Skin epidermis (tissue), 12 donors: ENCODE measurements at regions not wholly inside any gene's neighbourhood (a gene's known extent, or its start where the extent isn't known, plus 50 kb on each side); places are given as distances from the start of the nearest gene placed in this dataset.
A peak's percentile ranks its signal among the peaks of the same experiment; 100 is the strongest.

Experiments
- H3K27ac ChIP-seq, 21 experiments: fragments of 200-600 bp; sonication (generic) in 11 of 21; one replicate each; pipeline ENCODE4 v1.5.0; 2020; ENCODE audit warnings: mild to moderate bottlenecking in 3 of 21, inconsistent platforms in 2 of 21, moderate library complexity in 2 of 21
- H3K4me3 ChIP-seq, 7 experiments: fragments of 200-600 bp; sonication (generic) in 2 of 7; one replicate each; pipeline ENCODE4 v1.5.0; 2020; ENCODE audit warnings: inconsistent platforms in 2 of 7, mild to moderate bottlenecking in 2 of 7, moderate library complexity in 1 of 7

DNA sequence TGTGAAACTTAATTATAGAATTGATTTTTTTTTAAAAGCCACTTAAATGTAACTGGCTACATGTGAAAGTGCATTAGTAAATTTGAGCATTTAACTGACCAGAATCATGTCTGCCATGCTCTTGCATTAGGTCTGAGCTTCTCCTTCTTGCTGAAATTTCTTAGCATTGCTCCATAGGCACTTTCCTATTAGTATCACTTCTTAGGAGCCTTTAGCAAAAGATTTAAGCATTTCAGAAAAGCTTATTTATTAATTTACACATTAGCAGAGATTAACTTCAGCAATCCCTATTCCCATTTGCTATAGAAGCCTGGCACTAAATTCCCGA is 211.0 kb downstream of the SNX18 start:
- no peak overlapping the region for H3K4me3 ChIP-seq
- H3K27ac ChIP-seq, result peak overlapping the region in 1 of 21 experiments; percentile 18

DNA sequence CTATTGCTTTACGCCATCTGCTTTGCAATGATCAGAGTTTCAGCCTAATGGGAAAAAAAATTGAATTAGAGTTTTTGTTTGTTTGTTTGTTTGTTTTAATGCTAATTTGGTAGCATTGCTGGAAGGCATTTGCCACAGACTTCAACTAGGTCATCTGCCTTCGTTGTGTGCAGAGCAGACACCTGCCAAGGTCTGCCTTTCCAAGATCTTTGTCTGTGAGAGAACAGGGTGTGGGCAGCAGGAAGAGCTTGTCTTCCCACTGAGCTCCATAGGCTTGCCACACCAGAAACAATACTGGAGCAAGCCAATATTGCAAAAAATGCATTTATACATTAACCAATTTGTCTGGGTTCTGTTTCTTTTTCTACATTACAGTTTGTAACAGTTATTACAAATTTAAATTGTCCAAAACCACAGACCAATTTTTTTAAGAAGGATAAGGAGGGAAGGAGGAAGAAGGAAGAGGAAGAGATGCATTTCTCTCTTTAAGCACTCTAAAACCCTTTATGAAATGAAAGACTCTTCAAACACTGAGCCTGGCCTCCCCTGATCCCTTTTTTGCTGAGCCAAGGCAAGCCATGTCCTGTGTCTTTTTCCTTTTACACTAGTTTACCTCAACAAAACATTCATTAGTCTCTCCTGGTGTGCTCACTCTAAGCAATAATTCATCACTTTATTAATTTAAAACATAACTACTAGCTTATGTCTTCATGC is 210.5 kb downstream of the SNX18 start:
- peak overlapping the region in 1 of 21 experiments; percentile 18 for H3K27ac ChIP-seq

DNA sequence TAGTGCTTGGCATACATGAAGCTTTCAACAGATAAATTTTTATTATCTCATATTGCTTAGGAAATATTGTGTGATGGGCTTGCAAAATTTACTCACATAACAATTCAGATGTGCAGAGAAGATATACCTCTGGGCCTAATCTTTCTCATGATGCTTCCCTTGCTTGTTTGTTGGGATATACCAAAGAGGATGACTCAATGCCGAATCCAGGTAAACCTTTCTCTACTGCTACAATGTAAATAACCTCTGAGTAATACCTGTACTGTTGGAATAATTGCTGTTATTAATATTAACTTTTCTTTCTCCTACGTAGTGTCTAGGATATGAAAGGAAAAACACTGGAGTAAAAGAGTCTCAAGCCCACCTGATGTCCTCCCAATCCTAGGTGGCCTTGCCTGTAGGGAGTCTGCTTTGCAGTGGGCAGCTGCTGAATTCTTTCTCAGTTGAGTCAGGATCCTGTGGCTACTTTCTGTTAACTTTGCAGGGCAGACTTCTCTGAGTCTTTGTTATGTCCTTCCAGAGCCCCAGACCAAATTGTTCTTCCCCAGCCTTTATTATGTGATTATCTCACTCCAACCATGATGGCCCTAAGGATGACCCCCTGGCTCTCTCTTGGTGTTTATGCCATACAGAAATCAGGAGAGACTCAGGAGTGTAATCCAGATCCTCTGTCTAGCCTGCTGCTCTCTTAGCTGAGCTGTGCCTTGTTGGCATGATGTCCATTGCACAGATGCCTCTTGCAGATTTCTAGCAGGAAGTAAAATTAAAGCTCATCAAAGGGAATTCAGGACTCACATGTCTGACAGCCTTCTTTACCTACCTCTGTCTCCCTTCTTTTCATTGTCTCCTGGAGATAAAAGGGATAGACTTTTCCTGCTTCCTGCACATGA is 208.1 kb downstream of the SNX18 start:
- Histone ChIP-seq H3K27ac (no peak overlapping the region), H3K4me3 (no peak overlapping the region)

More for the DNA sequence above, 210.5 kb downstream of the SNX18 start:
- no peak overlapping the region for H3K4me3 ChIP-seq

DNA sequence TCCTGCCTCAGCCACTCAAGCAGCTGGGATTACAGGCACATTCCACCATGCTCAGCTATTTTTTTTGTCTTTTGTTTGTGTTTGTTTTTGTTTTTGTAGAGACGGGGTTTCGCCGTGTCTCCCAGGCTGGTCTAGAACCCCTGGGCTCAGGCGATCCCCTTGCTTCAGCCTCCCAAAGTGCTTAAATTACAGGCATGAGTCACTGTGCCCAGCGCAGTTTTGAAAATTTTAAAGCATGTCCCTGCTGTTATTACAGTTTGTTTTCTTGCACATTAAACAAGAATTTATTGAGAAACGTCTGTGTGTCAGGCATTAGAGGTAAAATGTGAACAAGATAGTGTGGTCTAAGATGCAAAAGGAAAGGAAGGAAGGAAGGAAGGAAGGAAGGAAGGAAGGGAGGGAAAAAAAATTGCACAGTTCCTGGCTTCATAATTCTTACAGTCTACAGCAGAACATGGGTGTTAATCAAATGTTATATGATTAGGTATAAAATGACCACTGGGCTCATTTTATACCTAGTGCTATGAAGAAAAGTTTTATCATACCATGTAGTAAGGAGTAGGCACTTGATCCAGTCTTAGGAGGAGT is 205.4 kb downstream of the SNX18 start:
- H3K4me3 ChIP-seq, result no peak overlapping the region
- H3K27ac ChIP-seq, result no peak overlapping the region

DNA sequence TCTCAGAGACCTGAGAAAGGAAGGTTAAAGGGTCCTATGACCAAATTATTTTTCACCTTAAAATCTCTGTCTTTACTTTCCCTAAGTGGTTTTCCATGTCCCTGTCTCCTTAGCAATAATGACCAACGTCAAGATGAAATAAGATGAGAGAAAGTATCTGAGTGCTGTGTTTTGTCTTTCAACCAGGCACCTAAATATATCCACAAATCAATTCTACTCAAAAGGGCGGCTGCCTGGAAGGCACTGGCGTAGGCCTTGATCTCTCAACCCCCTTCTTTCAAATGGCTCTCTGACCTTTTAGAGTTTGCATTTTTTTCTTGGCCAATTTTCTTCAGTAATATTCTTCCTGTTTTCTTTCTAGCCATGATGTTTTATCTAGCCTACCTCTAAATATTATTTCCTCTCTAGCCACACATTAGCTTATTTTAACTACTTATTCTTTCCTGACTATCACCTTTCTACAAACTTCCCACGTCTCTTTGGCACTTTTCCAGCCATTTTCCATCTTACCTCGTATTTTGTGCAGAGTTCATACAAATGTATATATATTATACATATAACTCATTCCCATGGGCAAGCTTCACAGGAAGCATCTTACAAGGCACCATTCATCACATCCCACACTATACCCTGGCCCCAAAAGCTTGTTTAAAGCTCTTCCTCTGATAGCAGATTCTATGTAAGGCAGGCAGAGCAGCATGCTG is 204.5 kb downstream of the SNX18 start:
- H3K4me3 ChIP-seq, result no peak overlapping the region
- H3K27ac ChIP-seq, result no peak overlapping the region

DNA sequence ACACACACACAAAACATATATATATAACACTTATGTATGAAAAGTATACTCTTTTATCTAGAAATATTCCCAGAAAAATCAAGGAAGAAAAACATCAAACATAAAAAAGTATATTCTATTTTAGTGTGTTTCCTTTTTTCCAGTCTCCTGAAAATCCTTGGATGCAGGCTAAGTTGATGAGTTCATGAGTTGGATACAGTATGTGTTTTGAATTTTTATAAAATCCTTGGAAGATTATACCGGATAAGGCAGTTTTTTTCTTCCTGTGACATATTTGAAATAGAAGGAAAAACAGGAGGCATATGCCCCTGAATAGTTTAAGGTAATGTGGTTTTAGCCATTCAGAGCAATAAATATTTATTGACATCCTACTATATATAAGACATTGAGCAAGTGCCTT is 203.6 kb downstream of the SNX18 start:
- no peak overlapping the region for H3K27ac ChIP-seq

DNA sequence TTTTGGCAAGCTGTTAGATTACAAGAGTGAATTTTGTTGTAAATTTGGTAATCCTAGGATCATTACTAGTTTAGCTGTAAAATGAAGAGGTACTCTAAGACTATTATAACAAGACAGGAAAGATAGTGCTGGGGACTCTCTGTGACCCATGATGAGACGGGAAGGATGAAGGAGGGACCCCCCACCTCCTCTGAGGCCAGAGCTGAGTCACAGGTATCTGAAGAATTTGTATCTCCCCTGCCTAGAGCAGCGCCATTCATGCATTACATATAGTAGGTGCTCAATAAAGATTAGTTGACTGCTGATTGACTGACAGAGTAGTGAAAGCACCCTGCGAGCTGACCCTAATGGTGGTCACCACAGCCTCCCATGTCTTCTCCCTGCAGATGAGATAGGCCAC is 202.8 kb downstream of the SNX18 start:
- Histone ChIP-seq H3K27ac (peak overlapping the region in 3 of 21 experiments; percentile 44 to 63 (median 47)), H3K4me3 (no peak overlapping the region)

More for the DNA sequence above, 203.6 kb downstream of the SNX18 start:
- H3K4me3 ChIP-seq, result no peak overlapping the region

DNA sequence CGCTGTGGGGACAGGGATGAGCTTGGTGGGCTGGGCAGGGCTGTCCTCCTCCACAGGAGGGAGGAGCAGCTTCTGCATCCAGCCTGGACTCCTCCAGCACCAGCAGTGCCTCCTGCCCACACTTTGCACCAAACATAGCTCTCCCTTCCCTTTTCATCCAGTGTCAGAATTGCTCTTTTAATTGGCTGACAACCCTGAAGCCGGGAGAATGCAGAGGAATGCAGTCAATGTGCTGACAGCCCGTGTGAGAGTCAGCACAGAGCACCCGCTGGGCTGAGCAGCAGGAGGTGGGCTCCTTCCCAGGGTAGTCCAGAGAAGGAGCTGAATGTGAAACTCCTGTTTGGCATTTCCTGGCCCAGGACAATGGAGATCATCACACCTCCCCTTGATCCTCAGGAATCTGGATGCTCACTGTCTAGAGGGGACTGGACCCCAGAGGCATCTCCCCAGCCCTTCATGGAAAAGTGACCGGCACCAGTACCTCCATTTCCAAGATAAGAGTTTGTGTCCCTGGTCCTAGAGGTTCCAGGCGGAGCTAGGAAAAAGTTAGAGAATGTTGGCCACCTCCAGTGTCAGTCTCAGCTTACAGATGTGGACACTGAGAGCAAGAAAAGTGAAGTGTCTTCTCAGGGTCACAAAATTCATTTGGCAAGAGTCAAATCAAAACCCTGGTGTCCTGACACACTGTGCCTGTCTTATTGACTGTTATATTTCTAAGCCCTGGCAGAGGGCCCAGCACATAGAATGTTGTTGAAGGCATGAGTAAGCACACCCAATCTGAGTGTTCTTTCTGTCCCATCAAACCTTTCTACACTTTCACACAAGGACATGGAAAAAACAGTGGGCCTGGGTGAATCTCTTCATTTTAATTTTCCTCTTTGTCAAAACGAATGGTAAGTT is 202.1 kb downstream of the SNX18 start:
- H3K4me3 ChIP-seq, result no peak overlapping the region
- peak overlapping the region in 6 of 21 experiments; percentile 26 to 63 (median 46) for H3K27ac ChIP-seq

DNA sequence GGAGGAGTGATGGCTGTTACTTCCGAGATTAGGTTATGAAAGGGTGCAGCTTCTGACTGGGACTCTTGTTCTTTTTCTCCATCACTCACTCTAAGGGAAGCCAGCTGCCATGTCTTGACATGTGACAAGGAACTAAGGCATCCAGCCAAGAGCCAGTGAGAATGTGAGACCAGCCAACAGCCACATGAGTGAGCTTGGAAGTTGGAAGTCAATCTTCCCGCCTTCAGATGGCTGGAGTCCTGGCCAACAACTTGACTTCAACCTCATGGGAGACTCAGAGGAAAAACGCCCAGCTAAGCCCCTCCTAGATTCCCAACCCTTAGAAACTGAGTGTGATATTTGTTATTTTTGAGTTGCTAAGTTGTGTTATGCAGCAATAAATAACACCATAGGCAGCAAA is 201.1 kb downstream of the SNX18 start:
- no peak overlapping the region for H3K4me3 ChIP-seq
- H3K27ac ChIP-seq, result no peak overlapping the region

DNA sequence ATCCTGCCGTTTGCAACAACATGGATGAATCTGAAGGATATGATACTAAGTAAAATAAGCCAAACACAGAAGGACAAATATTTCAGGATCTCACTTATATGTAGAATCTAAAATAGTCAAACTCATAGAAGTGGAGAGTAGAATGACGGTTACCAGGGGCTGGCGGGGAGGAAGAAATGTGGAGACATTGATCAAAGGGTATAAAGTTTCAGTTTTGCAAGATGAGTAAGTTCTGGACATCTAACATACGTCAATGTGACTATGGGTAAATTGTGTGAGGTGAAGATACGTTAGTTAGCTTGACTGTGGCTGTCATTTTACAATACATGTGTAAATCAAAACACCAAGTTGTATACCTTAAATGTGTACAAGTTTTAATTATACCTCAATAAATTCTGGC is 200.3 kb downstream of the SNX18 start:
- Histone ChIP-seq H3K4me3 (no peak overlapping the region), H3K27ac (no peak overlapping the region)

DNA sequence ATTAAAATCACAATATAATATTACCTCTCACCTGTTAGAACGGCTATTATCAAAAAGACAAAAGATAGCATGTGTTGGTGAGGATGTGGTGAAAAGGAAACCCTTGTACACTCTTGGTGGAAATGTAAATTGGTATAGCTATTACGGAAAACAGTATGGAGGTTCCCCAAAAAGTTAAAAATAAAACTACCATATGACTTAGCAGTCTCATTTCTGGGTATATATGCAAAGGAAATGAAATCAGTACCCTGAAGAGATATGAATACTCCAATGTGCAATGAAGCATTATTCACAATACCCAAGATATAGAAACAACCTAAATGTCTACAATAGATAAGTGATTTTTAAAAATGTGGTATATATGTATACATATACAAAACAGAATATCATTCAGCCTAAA is 199.9 kb downstream of the SNX18 start:
- H3K27ac ChIP-seq, result no peak overlapping the region
- no peak overlapping the region for H3K4me3 ChIP-seq

DNA sequence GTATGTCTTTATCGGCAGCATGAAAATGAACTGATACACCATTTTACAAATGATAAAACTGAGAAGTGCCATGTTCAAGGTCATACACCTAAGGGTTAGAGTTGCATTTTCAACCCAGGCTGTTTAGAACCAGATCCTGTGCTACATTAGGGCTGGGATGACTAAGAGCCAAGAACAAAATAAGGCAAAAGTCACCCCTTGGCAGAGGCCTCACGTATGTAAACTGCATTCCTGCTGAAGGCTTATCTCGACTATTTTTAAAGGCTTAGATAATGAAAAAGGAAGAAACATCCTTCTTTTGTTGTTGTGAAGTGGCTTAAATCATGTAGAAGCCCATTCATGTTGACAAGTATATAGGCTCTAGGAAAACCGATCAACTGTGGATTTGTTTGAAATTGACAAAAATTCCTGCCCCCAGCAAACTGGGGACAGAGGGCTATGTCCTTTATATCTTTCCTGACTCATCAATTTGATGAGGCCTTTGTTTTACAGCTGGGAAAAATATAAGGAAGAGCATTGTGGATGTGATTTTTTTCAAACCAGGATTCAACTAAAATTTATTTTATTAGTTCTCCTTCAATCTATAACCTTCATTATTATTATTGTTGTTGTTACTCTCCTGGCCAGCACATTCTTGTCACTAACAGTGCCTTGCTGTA is 196.5 kb downstream of the SNX18 start:
- Histone ChIP-seq H3K27ac (no peak overlapping the region), H3K4me3 (no peak overlapping the region)

DNA sequence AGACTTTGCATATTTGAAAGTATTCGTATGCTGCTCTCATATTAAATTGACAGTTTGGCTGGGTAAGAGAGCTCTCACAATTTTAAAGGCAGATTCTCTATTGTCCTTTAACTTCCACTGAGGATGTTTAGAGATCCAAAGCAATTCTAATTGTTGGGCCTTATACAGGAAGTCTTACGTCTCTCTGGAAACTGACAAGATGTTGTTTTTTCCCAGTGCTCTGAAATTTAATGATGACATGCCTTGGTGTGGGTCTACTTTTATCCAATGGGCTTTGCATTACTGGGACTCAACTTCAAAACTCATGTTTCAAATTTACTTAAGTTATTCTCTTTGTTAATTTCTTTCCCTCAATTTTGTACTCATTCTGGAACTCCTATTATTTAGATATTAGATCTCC is 191.5 kb downstream of the SNX18 start:
- H3K4me3 ChIP-seq, result no peak overlapping the region

DNA sequence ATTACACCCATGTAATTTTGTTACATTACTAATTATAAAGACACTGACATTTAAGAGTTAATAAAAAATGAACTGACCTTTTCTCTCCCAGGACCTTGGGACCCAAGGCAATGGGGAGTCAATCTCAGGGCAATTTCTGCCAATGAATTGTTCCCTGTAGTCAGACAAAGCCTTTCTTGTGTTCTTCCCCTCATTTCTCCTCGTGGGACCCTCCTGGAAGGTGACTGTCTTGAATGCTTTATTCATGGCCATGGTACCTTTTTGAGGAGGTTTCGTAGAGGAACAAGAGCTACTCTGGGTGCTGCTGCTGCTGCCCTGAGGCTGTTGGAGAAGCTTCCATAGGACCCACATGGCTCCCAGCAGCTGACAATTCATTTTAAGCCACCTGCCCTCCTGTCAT is 190.3 kb downstream of the SNX18 start:
- no peak overlapping the region for H3K27ac ChIP-seq
- no peak overlapping the region for H3K4me3 ChIP-seq

More for the DNA sequence above, 191.5 kb downstream of the SNX18 start:
- no peak overlapping the region for H3K27ac ChIP-seq

DNA sequence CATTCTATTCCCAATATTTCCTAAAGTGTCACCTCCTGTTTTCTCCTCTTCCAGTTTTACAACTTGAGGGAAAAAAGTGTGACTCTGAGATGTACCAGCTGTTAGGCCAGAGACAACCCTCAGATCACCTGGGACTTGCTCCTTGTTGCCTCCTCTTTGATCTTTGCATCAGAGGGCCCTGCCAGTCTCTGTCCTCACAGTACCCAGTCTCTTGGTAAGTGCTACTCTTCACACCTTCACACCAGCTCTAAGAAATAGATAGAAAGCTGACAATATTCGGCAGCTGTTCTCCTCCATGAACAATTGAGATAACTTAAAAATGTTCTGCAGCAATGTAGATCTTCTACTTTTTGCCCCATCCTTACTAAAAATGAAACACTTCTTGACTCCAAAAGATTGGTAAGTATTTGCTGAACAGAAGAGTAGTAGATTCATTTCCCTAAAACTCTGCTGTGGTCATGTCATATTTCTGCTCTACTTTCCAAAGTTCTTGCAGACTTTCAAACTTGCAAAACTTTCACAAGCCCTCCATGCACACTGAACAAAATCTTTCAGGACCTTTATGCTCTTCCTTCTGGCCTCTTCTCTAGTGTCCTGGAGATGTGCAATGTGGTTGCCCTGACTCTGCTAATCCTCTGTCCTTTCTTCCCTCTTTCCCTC is 188.6 kb downstream of the SNX18 start:
- H3K4me3 ChIP-seq, result no peak overlapping the region
- no peak overlapping the region for H3K27ac ChIP-seq

DNA sequence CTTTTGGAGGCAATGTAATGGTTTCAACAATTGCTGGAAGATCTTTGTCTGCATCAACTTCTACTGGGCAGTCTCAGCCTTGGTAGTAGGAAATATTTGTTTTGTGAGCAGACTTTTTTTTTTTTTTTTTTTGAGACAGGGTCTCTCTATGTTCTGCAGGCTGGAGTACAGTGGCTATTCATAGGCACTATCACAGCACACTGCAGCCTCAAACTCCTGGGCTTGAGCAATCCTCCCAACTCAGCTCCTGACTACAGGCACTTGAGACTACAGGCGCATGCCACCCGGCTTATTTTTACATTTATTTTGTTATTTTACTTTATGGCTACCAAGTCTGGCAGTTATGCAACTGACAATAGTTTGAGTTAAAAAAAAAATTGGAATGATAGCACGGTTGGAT is 187.3 kb downstream of the SNX18 start:
- no peak overlapping the region for H3K4me3 ChIP-seq
- no peak overlapping the region for H3K27ac ChIP-seq

DNA sequence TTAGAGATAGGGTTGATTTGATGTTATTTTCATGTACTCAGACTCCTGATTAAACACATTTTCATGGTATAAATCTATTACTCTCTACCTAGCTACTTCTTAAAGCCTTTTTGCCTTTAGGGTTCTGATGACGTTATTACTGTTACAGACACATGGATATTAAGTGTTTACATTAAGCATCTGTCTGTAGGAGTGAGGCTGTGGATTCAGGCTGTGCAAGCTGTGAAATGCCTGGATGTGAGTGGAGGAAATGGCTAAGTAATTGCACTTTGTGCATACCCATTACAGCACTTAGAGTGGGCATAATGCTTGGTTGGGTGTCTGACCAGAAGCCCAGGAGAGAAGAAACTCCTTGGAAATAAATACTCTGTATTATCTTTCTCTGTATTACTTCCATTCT is 186.8 kb downstream of the SNX18 start:
- no peak overlapping the region for H3K27ac ChIP-seq
- no peak overlapping the region for H3K4me3 ChIP-seq

DNA sequence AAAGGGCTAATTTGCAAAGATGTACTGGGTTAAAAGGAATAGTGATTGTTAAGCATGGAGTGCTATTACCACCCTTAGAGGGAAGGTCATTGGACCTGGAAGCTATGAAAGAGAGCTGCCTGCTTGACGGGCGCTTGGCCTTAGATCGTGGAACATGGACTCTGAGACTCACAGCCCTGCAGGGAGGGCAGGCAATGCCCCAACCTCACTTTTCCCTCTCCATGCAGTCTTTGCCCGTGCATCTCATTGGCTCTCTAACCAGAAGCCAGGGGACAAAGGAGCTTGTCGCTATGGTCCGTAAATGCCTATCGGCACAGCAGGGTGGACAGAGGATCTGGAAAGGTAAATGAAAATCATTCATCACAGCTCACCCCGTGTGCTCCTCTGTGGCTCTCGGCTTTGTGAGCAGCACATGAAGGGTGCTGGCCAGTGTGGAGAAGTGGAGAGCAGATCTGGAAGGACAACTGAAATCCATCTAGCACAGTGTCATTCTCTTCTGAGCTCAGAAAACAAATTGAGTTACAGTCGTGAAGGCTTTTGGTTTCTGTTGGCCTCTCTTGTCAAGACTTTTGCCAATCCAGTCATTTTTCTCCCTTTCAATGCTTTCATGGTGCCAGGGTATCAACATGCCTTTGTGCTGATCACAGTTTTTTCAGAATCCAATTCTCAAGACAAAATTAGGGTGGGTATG is 186.2 kb downstream of the SNX18 start:
- Histone ChIP-seq H3K4me3 (no peak overlapping the region), H3K27ac (peak overlapping the region in 5 of 21 experiments; percentile 11 to 51 (median 30))
